IPS-18a (cell line): ENCODE measurements at regions not wholly inside any gene's neighbourhood (a gene's known extent, or its start where the extent isn't known, plus 50 kb on each side); places are given as distances from the start of the nearest gene placed in this dataset.

Source experiments
- H3K27ac ChIP-seq: one replicate; pipeline ENCODE4 v1.5.1; 2013; ENCODE audit warnings: low read length
- H3K27me3 ChIP-seq: one replicate; pipeline ENCODE4 v1.6.1; 2013; ENCODE audit warnings: mild to moderate bottlenecking, low read length; ENCODE audit not compliant: control insufficient read depth, insufficient read depth
- H3K36me3 ChIP-seq: one replicate; pipeline ENCODE4 v1.6.1; 2013; ENCODE audit warnings: low read depth, low read length; ENCODE audit not compliant: control insufficient read depth
- H3K4me1 ChIP-seq: one replicate; pipeline ENCODE4 v1.6.1; 2013; ENCODE audit warnings: low read depth, low read length; ENCODE audit not compliant: control insufficient read depth
- H3K4me3 ChIP-seq: one replicate; pipeline ENCODE4 v1.5.1; 2013; ENCODE audit warnings: low read length
- H3K9ac ChIP-seq: one replicate; pipeline ENCODE4 v1.6.1; 2013; ENCODE audit warnings: mild to moderate bottlenecking, low read length, moderate library complexity
- H3K9me3 ChIP-seq: one replicate; pipeline ENCODE4 v1.6.1; 2013; ENCODE audit warnings: low read depth, low read length; ENCODE audit not compliant: control insufficient read depth

GRCh38 chr10:78165172-78165571, 131.5 kb downstream of the RPS24 start:
- H3K9me3 ChIP-seq: no peaks in the 10 kb centered on the region
- H3K9ac ChIP-seq: no peak overlapping the region
- H3K4me1 ChIP-seq: no peaks in the 10 kb centered on the region
- H3K4me3 ChIP-seq: no peak overlapping the region
- no peaks in the 10 kb centered on the region for H3K27me3 ChIP-seq
- no peak overlapping the region for H3K27ac ChIP-seq
- H3K36me3 ChIP-seq: no peaks in the 10 kb centered on the region

GRCh38 chr10:78165617-78166016, 132.0 kb downstream of the RPS24 start:
- Histone ChIP-seq H3K36me3 (no peaks in the 10 kb centered on the region), H3K4me1 (no peaks in the 10 kb centered on the region), H3K27ac (no peak overlapping the region), H3K9ac (no peak overlapping the region), H3K9me3 (no peaks in the 10 kb centered on the region), H3K27me3 (no peaks in the 10 kb centered on the region), H3K4me3 (no peak overlapping the region)

- Histone ChIP-seq H3K36me3 (no peaks in the 10 kb centered on the region), H3K9ac (no peak overlapping the region), H3K4me3 (no peak overlapping the region), H3K9me3 (no peaks in the 10 kb centered on the region), H3K4me1 (peaks cover 6% of the 10 kb centered on the region), H3K27ac (no peak overlapping the region), H3K27me3 (no peaks in the 10 kb centered on the region)
Observed at GRCh38 chr10:78166261-78166660, 132.6 kb downstream of the RPS24 start.

GRCh38 chr10:78169214-78169613, 135.6 kb downstream of the RPS24 start:
- Histone ChIP-seq H3K9ac (no peak overlapping the region), H3K36me3 (no peaks in the 10 kb centered on the region), H3K9me3 (no peaks in the 10 kb centered on the region), H3K27ac (no peak overlapping the region), H3K4me1 (peaks cover 16% of the 10 kb centered on the region), H3K4me3 (no peak overlapping the region), H3K27me3 (no peaks in the 10 kb centered on the region)

GRCh38 chr10:78170026-78170475, 136.4 kb downstream of the RPS24 start:
- no peak overlapping the region for H3K9ac ChIP-seq
- no peak overlapping the region for H3K27ac ChIP-seq
- H3K9me3 ChIP-seq: no peaks in the 10 kb centered on the region
- H3K36me3 ChIP-seq: no peaks in the 10 kb centered on the region
- H3K4me3 ChIP-seq: no peak overlapping the region
- peaks cover 16% of the 10 kb centered on the region for H3K4me1 ChIP-seq
- no peaks in the 10 kb centered on the region for H3K27me3 ChIP-seq

- Histone ChIP-seq H3K36me3 (no peaks in the 10 kb centered on the region), H3K4me1 (peaks cover 16% of the 10 kb centered on the region), H3K9me3 (no peaks in the 10 kb centered on the region), H3K9ac (no peak overlapping the region), H3K27ac (no peak overlapping the region), H3K27me3 (no peaks in the 10 kb centered on the region), H3K4me3 (no peak overlapping the region)
Observed at GRCh38 chr10:78171633-78172400, 138.2 kb downstream of the RPS24 start.

GRCh38 chr10:78173360-78174015, 139.8 kb downstream of the RPS24 start:
- no peaks in the 10 kb centered on the region for H3K9me3 ChIP-seq
- H3K27me3 ChIP-seq: no peaks in the 10 kb centered on the region
- no peak overlapping the region for H3K27ac ChIP-seq
- H3K36me3 ChIP-seq: no peaks in the 10 kb centered on the region
- H3K4me1 ChIP-seq: peaks cover 27% of the 10 kb centered on the region
- no peak overlapping the region for H3K9ac ChIP-seq
- no peak overlapping the region for H3K4me3 ChIP-seq

- Histone ChIP-seq H3K36me3 (no peaks in the 10 kb centered on the region), H3K9me3 (no peaks in the 10 kb centered on the region), H3K9ac (no peak overlapping the region), H3K4me3 (no peak overlapping the region), H3K27ac (no peak overlapping the region), H3K4me1 (peaks cover 27% of the 10 kb centered on the region), H3K27me3 (no peaks in the 10 kb centered on the region)
Observed at GRCh38 chr10:78175444-78176015, 141.9 kb downstream of the RPS24 start.

GRCh38 chr10:78176320-78177317, 143.0 kb downstream of the RPS24 start:
- Histone ChIP-seq H3K27me3 (no peaks in the 10 kb centered on the region), H3K27ac (no peak overlapping the region), H3K4me1 (peaks cover 19% of the 10 kb centered on the region), H3K36me3 (no peaks in the 10 kb centered on the region), H3K9me3 (no peaks in the 10 kb centered on the region), H3K9ac (no peak overlapping the region), H3K4me3 (no peak overlapping the region)

- no peaks in the 10 kb centered on the region for H3K36me3 ChIP-seq
- no peak overlapping the region for H3K4me3 ChIP-seq
Observed at GRCh38 chr10:78177491-78178185, 144.0 kb downstream of the RPS24 start.

More at GRCh38 chr10:78177491-78178185, 144.0 kb downstream of the RPS24 start:
- no peaks in the 10 kb centered on the region for H3K27me3 ChIP-seq
- peaks cover 11% of the 10 kb centered on the region for H3K4me1 ChIP-seq
- H3K27ac ChIP-seq: no peak overlapping the region
- no peaks in the 10 kb centered on the region for H3K9me3 ChIP-seq
- no peak overlapping the region for H3K9ac ChIP-seq
